ENCODE measurements at regions not wholly inside any gene's neighbourhood (a gene's known extent, or its start where the extent isn't known, plus 50 kb on each side); places are given as distances from the start of the nearest gene placed in this dataset.

GRCh38 chrX:122787231-122787630 is 396.8 kb upstream of the GRIA3 start:
- Histone ChIP-seq H3K4me3 (no peak overlapping the region), H3K4me1 (ENCODE audit: control insufficient read depth, insufficient read depth, low read length) (no peaks in the 10 kb centered on the region), H3K9me3 (replicated peaks; ENCODE audit: control insufficient read depth, insufficient read depth, low read length) (no peaks in the 10 kb centered on the region), H2AFZ (ENCODE audit: control insufficient read depth, low read depth, low read length) (no peak overlapping the region), H3K79me2 (ENCODE audit: control insufficient read depth, insufficient read depth, low read length) (no peaks in the 10 kb centered on the region), H3K27me3 (replicated peaks in 1 of 2; ENCODE audit: control insufficient read depth in 2 of 2, insufficient read depth in 2 of 2, low read length in 1 of 2) (no peaks in the 10 kb centered on the region), H3K4me2 (ENCODE audit: control insufficient read depth, insufficient read depth) (no peak overlapping the region), H3K9ac (ENCODE audit: control insufficient read depth, insufficient read depth, low read length) (no peak overlapping the region), H3K27ac (ENCODE audit: control insufficient read depth, insufficient read depth) (no peak overlapping the region), H4K20me1 (ENCODE audit: control insufficient read depth, insufficient read depth) (no peaks in the 10 kb centered on the region), H3K36me3 (ENCODE audit: control insufficient read depth in 2 of 2, insufficient read depth in 2 of 2, low read length in 1 of 2) (no peaks in the 10 kb centered on the region)
- CTCF ChIA-PET, result no interaction called here
- RAD21 ChIA-PET (ENCODE audit: unreplicated experiment), result no interaction called here
- in situ Hi-C loops (cut with MboI) (no loop called here), intact Hi-C loops (cut with micrococcal nuclease; ENCODE audit: unreplicated experiment) (no loop called here)
- DNase-seq (ENCODE audit: low read depth, low spot score) (no peak), FAIRE-seq (no peak), ATAC-seq (no peak)
- BruUV-seq (replicated peaks), result no TSS peak
- TF ChIP-seq IKZF2 (IDR thresholded peaks at IDR 0.05) (no peak), IRF3 (IDR thresholded peaks at IDR 0.05) (no peak), MEF2A (IDR thresholded peaks at IDR 0.05; ENCODE audit: insufficient read depth, low read depth, low read length) (no peak), ZNF207 (IDR thresholded peaks at IDR 0.05; ENCODE audit: borderline replicate concordance) (no peak), BCLAF1 (IDR thresholded peaks at IDR 0.05) (no peak), SIX5 (IDR thresholded peaks at IDR 0.05; ENCODE audit: low read depth, low read length, severe bottlenecking) (no peak), RB1 (IDR thresholded peaks at IDR 0.05; ENCODE audit: borderline replicate concordance) (no peak), NFYB (IDR thresholded peaks at IDR 0.05; ENCODE audit: insufficient read depth, low read depth, low read length) (no peak), TARDBP (IDR thresholded peaks at IDR 0.05; ENCODE audit: borderline replicate concordance) (no peak), MTA2 (IDR thresholded peaks at IDR 0.05; ENCODE audit: low read depth) (no peak), ZNF592 (IDR thresholded peaks at IDR 0.05) (no peak), CBX3 (IDR thresholded peaks at IDR 0.05; ENCODE audit: borderline replicate concordance, low read depth) (no peak), ZZZ3 (IDR thresholded peaks at IDR 0.05; ENCODE audit: control insufficient read depth, insufficient read length, low read depth) (no peak), RAD21 (IDR thresholded peaks at IDR 0.05; ENCODE audit: insufficient read depth, low read depth, low read length) (no peak), SPI1 (IDR thresholded peaks at IDR 0.05; ENCODE audit: borderline replicate concordance, insufficient read depth, low read depth, low read length) (no peak)
- TF ChIP-seq, protein P1, sequence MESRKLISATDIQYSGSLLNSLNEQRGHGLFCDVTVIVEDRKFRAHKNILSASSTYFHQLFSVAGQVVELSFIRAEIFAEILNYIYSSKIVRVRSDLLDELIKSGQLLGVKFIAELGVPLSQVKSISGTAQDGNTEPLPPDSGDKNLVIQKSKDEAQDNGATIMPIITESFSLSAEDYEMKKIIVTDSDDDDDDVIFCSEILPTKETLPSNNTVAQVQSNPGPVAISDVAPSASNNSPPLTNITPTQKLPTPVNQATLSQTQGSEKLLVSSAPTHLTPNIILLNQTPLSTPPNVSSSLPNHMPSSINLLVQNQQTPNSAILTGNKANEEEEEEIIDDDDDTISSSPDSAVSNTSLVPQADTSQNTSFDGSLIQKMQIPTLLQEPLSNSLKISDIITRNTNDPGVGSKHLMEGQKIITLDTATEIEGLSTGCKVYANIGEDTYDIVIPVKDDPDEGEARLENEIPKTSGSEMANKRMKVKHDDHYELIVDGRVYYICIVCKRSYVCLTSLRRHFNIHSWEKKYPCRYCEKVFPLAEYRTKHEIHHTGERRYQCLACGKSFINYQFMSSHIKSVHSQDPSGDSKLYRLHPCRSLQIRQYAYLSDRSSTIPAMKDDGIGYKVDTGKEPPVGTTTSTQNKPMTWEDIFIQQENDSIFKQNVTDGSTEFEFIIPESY (IDR thresholded peaks at IDR 0.05), result no peak
- 33% methylated on average over 3 of the region's 3 CpGs for WGBS (ENCODE audit: insufficient coverage, insufficient replicate concordance, low lambda C conversion rate, missing lambda C conversion rate)
- SMC1A ChIA-PET (ENCODE audit: uncharacterized antibody, unreplicated experiment), result no interaction called here
- POLR2A ChIA-PET, result no interaction called here

Data from GM12878 (cell line).